SK-N-SH (cell line): ENCODE measurements at regions not wholly inside any gene's neighbourhood (a gene's known extent, or its start where the extent isn't known, plus 50 kb on each side); places are given as distances from the start of the nearest gene placed in this dataset.

Source experiments
- EP300 ChIP-seq, 2 experiments: IDR thresholded peaks; 2 replicates each; pipeline versions ENCODE4 v1.4.0 to v1.6.1; 2012; ENCODE audit warnings: borderline replicate concordance in 1 of 2, low read depth in 1 of 2, low read length in 1 of 2
- JUND ChIP-seq: IDR thresholded peaks from 2 replicates; pipeline ENCODE4 v1.4.0; 2012
- MXI1 ChIP-seq: IDR thresholded peaks from 2 replicates; pipeline ENCODE4 v1.6.1; 2012; ENCODE audit warnings: mild to moderate bottlenecking, low read depth, low read length, improper control_type of control experiment
- NFIC ChIP-seq: IDR thresholded peaks from 2 replicates; pipeline ENCODE4 v1.4.0; 2012; ENCODE audit warnings: borderline replicate concordance
- POLR2AphosphoS5 ChIP-seq: IDR thresholded peaks from 2 replicates; pipeline ENCODE4 v1.6.1; 2012; ENCODE audit warnings: low read depth, low read length
- SIN3A ChIP-seq: IDR thresholded peaks from 2 replicates; pipeline ENCODE4 v1.6.1; 2012; ENCODE audit warnings: low read depth, mild to moderate bottlenecking, low read length, moderate library complexity, borderline replicate concordance
- SMC3 ChIP-seq: IDR thresholded peaks from 2 replicates; pipeline ENCODE4 v1.6.1; 2012; ENCODE audit warnings: low read depth, low read length, improper control_type of control experiment
- TAF1 ChIP-seq: IDR thresholded peaks from 2 replicates; pipeline ENCODE4 v1.6.1; 2012; ENCODE audit warnings: low read depth, mild to moderate bottlenecking, low read length, moderate library complexity, borderline replicate concordance
- TCF12 ChIP-seq: IDR thresholded peaks from 2 replicates; pipeline ENCODE4 v1.4.0; 2012
- YY1 ChIP-seq: IDR thresholded peaks from 2 replicates; pipeline ENCODE4 v1.4.0; 2012; ENCODE audit warnings: low read depth, mild to moderate bottlenecking
- TF ChIP-seq, protein P1 (sequence below): fragments of 150-350 bp; IDR thresholded peaks from 2 replicates; pipeline ENCODE4 v1.6.1; 2017; ENCODE audit warnings: antibody characterized with exemption, low read length, low read depth, borderline replicate concordance
- TF ChIP-seq, protein P2 (sequence below): fragments of 200-600 bp; sonication (generic); IDR thresholded peaks from 2 replicates; pipeline ENCODE4 v1.6.1; 2017; ENCODE audit warnings: antibody characterized with exemption, mild to moderate bottlenecking, moderate library complexity

DNA sequence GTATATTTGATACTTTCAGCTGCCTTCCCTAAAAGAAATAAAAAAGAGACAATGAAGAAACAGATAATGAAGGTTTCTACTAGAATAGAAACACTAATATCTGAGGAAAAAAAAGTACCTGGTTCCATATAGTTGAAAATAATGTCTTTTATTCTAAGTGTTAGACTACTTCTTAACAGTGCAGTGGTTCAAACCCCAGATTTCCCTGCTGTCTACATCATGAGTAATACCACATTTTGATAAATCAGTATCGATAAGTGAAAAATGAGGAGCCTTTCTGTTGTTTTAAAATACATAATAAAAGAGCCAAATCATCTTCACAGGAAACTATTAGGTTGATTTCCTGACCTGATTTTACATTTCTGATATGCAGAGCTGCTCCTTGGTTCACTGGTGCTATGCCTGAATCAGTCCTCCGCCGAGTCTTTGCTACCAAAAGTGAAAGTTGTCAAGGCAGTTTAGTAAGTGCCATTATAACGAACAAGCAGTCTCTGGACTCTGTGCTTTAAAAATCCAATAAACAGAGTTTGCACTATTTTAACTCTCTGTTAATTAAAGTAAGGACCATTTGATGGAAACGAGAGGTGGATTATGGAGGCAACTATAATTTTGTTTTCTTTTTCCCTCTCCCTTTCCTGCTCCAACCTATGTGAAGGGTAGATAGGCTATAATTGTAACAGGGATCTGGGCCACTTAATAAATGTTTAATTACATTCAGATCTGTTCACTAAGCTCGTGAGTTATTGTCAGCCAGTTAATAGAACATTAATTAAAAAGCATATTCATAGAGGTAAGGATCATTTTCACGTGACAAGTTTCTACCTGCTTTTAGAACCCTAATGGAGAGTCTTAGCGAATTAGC lies 724.5 kb upstream of the RAG2 start:
- TF ChIP-seq, protein P1, sequence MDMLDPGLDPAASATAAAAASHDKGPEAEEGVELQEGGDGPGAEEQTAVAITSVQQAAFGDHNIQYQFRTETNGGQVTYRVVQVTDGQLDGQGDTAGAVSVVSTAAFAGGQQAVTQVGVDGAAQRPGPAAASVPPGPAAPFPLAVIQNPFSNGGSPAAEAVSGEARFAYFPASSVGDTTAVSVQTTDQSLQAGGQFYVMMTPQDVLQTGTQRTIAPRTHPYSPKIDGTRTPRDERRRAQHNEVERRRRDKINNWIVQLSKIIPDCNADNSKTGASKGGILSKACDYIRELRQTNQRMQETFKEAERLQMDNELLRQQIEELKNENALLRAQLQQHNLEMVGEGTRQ: no peak
- TF ChIP-seq SMC3 (no peak), MXI1 (no peak), TCF12 (no peak), EP300 (IDR thresholded peaks at IDR 0.05; ENCODE audit: borderline replicate concordance in 1 of 2, low read depth in 1 of 2, low read length in 1 of 2) (no peak), YY1 (no peak), TAF1 (no peak), POLR2AphosphoS5 (no peak), NFIC (no peak), SIN3A (no peak), JUND (no peak)
- TF ChIP-seq, protein P2, sequence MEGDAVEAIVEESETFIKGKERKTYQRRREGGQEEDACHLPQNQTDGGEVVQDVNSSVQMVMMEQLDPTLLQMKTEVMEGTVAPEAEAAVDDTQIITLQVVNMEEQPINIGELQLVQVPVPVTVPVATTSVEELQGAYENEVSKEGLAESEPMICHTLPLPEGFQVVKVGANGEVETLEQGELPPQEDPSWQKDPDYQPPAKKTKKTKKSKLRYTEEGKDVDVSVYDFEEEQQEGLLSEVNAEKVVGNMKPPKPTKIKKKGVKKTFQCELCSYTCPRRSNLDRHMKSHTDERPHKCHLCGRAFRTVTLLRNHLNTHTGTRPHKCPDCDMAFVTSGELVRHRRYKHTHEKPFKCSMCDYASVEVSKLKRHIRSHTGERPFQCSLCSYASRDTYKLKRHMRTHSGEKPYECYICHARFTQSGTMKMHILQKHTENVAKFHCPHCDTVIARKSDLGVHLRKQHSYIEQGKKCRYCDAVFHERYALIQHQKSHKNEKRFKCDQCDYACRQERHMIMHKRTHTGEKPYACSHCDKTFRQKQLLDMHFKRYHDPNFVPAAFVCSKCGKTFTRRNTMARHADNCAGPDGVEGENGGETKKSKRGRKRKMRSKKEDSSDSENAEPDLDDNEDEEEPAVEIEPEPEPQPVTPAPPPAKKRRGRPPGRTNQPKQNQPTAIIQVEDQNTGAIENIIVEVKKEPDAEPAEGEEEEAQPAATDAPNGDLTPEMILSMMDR: no peak
